SK-N-SH treated with all-trans-retinoic acid at 6 μM for 48 hours (cell line): ENCODE measurements at regions not wholly inside any gene's neighbourhood (a gene's known extent, or its start where the extent isn't known, plus 50 kb on each side); places are given as distances from the start of the nearest gene placed in this dataset.

Experiments
- ATAC-seq: fragments of 200-7000 bp; cut with Tn5 transposase; 3 replicates; pipeline ENCODE4 v1.9.1; 2020; ENCODE audit warnings: mild to moderate bottlenecking, moderate library complexity
- ARNTL ChIP-seq: fragments of 450-650 bp; formaldehyde crosslinking; IDR thresholded peaks from 2 replicates; pipeline ENCODE4 v1.5.0; 2020; ENCODE audit warnings: low read depth, mild to moderate bottlenecking, moderate library complexity, borderline replicate concordance
- BACH2 ChIP-seq: fragments of 250-450 bp; sonication (Bioruptor Pico); IDR thresholded peaks from 2 replicates; pipeline ENCODE4 v1.9.0; 2021; ENCODE audit warnings: mild to moderate bottlenecking, borderline replicate concordance
- CSDC2 ChIP-seq: fragments of 250-450 bp; sonication (Bioruptor Pico); IDR thresholded peaks from 2 replicates; pipeline ENCODE4 v1.5.0; 2020; ENCODE audit warnings: mild to moderate bottlenecking, moderate library complexity
- ESRRG ChIP-seq: fragments of 250-450 bp; sonication (Bioruptor Pico); IDR thresholded peaks from 2 replicates; pipeline ENCODE4 v1.6.1; 2021; ENCODE audit warnings: mild to moderate bottlenecking
- GLIS3 ChIP-seq: fragments of 250-450 bp; sonication (Bioruptor Pico); IDR thresholded peaks from 2 replicates; pipeline ENCODE4 v1.5.0; 2020; ENCODE audit warnings: mild to moderate bottlenecking, moderate library complexity
- ISL1 ChIP-seq: fragments of 250-450 bp; sonication (Bioruptor Pico); IDR thresholded peaks from 2 replicates; pipeline ENCODE4 v2.1.2; 2022; ENCODE audit warnings: mild to moderate bottlenecking, moderate library complexity
- OSR1 ChIP-seq: fragments of 250-450 bp; sonication (Bioruptor Pico); IDR thresholded peaks from 2 replicates; pipeline ENCODE4 v1.8.0; 2022; ENCODE audit warnings: moderate library complexity, mild to moderate bottlenecking, inconsistent platforms
- PPARA ChIP-seq: fragments of 250-450 bp; sonication (Bioruptor Pico); IDR thresholded peaks from 2 replicates; pipeline ENCODE4 v1.5.0; 2020; ENCODE audit warnings: mild to moderate bottlenecking, borderline replicate concordance
- RARB ChIP-seq: fragments of 250-450 bp; sonication (Bioruptor Pico); IDR thresholded peaks from 2 replicates; pipeline ENCODE4 v1.8.0; 2021; ENCODE audit warnings: mild to moderate bottlenecking, moderate library complexity
- SNAI2 ChIP-seq: fragments of 250-450 bp; sonication (Bioruptor Pico); IDR thresholded peaks from 2 replicates; pipeline ENCODE4 v1.5.0; 2020; ENCODE audit warnings: mild to moderate bottlenecking, moderate library complexity
- TCF4 ChIP-seq: fragments of 250-450 bp; sonication (Bioruptor Pico); IDR thresholded peaks from 2 replicates; pipeline ENCODE4 v1.8.0; 2021; ENCODE audit warnings: mild to moderate bottlenecking, moderate library complexity, borderline replicate concordance
- TOX ChIP-seq: fragments of 250-450 bp; sonication (Bioruptor Pico); IDR thresholded peaks from 2 replicates; pipeline ENCODE4 v1.8.0; 2021; ENCODE audit warnings: mild to moderate bottlenecking, moderate library complexity, borderline replicate concordance
- TSHZ2 ChIP-seq: fragments of 250-450 bp; sonication (Bioruptor Pico); IDR thresholded peaks from 2 replicates; pipeline ENCODE4 v1.5.0; 2020; ENCODE audit warnings: mild to moderate bottlenecking, moderate library complexity
- ZC3H10 ChIP-seq: fragments of 250-450 bp; sonication (Bioruptor Pico); IDR thresholded peaks from 2 replicates; pipeline ENCODE4 v1.5.1; 2021; ENCODE audit warnings: mild to moderate bottlenecking, moderate library complexity
- ZFP3 ChIP-seq: fragments of 250-450 bp; sonication (Bioruptor Pico); IDR thresholded peaks from 2 replicates; pipeline ENCODE4 v1.5.0; 2020; ENCODE audit warnings: mild to moderate bottlenecking, moderate library complexity
- ZFP30 ChIP-seq: fragments of 450-650 bp; formaldehyde crosslinking; IDR thresholded peaks from 2 replicates; pipeline ENCODE4 v1.5.0; 2022; ENCODE audit warnings: mild to moderate bottlenecking, moderate library complexity
- ZNF565 ChIP-seq: fragments of 450-650 bp; formaldehyde crosslinking; conservative IDR thresholded peaks from 2 replicates; pipeline ENCODE4 v1.5.0; 2020; ENCODE audit warnings: low read depth, mild to moderate bottlenecking, moderate library complexity
- ZNF70 ChIP-seq: fragments of 450-650 bp; formaldehyde crosslinking; IDR thresholded peaks from 2 replicates; pipeline ENCODE4 v1.5.0; 2020; ENCODE audit warnings: mild to moderate bottlenecking, moderate library complexity
- ZNF8 ChIP-seq: fragments of 450-650 bp; formaldehyde crosslinking; IDR thresholded peaks from 2 replicates; pipeline ENCODE4 v1.5.0; 2020; ENCODE audit warnings: mild to moderate bottlenecking, moderate library complexity
- TF ChIP-seq, protein P1 (sequence below): fragments of 250-450 bp; sonication (Bioruptor Pico); IDR thresholded peaks from 2 replicates; pipeline ENCODE4 v1.5.1; 2020; ENCODE audit warnings: low read depth, mild to moderate bottlenecking, moderate library complexity
- TF ChIP-seq, protein P2 (sequence below): fragments of 250-450 bp; sonication (Bioruptor Pico); IDR thresholded peaks from 2 replicates; pipeline ENCODE4 v1.8.0; 2020; ENCODE audit warnings: mild to moderate bottlenecking, moderate library complexity, borderline replicate concordance
- TF ChIP-seq, protein P3 (sequence below): fragments of 250-450 bp; sonication (Bioruptor Pico); IDR thresholded peaks from 2 replicates; pipeline ENCODE4 v1.8.0; 2021; ENCODE audit warnings: low read depth, mild to moderate bottlenecking, moderate library complexity, borderline replicate concordance
- TF ChIP-seq, protein P4 (sequence below): fragments of 250-450 bp; sonication (Bioruptor Pico); IDR thresholded peaks from 2 replicates; pipeline ENCODE4 v1.5.1; 2021; ENCODE audit warnings: mild to moderate bottlenecking, moderate library complexity

DNA sequence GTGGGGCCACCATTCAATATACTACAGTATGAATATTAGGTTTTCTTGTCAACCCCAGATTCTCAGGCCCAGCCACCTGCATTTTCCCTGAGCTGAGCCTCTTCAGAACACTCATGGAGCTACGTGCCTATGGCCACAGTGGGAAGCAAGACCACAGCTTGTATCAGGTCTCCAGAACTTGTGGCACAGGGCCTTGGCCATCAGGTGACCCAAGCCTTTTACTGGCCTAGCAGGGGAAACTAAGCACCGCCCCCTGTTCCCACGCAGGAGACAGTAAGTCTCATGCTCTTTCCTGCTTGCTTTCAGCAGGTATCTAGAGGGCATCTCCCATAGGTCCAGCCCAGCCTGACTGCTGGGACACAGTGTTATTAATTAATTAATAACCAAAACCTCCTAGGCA, 138.4 kb upstream of the MAMLD1 start:
- no peak for ATAC-seq
- TF ChIP-seq, protein P1, sequence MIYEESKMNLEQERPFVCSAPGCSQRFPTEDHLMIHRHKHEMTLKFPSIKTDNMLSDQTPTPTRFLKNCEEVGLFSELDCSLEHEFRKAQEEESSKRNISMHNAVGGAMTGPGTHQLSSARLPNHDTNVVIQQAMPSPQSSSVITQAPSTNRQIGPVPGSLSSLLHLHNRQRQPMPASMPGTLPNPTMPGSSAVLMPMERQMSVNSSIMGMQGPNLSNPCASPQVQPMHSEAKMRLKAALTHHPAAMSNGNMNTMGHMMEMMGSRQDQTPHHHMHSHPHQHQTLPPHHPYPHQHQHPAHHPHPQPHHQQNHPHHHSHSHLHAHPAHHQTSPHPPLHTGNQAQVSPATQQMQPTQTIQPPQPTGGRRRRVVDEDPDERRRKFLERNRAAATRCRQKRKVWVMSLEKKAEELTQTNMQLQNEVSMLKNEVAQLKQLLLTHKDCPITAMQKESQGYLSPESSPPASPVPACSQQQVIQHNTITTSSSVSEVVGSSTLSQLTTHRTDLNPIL: no peak
- TF ChIP-seq ISL1 (CRISPR knock-in tag) (no peak), CSDC2 (no peak), ZFP3 (CRISPR knock-in tag) (no peak), ZNF565 (CRISPR knock-in tag) (no peak), TOX (CRISPR knock-in tag) (no peak), TSHZ2 (CRISPR knock-in tag) (no peak), ZNF70 (CRISPR knock-in tag) (no peak), ESRRG (CRISPR knock-in tag) (no peak), SNAI2 (CRISPR knock-in tag) (no peak), GLIS3 (CRISPR knock-in tag) (no peak), BACH2 (no peak), ZNF8 (CRISPR knock-in tag) (no peak), OSR1 (CRISPR knock-in tag) (no peak)
- TF ChIP-seq, protein P2, sequence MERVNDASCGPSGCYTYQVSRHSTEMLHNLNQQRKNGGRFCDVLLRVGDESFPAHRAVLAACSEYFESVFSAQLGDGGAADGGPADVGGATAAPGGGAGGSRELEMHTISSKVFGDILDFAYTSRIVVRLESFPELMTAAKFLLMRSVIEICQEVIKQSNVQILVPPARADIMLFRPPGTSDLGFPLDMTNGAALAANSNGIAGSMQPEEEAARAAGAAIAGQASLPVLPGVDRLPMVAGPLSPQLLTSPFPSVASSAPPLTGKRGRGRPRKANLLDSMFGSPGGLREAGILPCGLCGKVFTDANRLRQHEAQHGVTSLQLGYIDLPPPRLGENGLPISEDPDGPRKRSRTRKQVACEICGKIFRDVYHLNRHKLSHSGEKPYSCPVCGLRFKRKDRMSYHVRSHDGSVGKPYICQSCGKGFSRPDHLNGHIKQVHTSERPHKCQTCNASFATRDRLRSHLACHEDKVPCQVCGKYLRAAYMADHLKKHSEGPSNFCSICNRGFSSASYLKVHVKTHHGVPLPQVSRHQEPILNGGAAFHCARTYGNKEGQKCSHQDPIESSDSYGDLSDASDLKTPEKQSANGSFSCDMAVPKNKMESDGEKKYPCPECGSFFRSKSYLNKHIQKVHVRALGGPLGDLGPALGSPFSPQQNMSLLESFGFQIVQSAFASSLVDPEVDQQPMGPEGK: no peak
- TF ChIP-seq, protein P3, sequence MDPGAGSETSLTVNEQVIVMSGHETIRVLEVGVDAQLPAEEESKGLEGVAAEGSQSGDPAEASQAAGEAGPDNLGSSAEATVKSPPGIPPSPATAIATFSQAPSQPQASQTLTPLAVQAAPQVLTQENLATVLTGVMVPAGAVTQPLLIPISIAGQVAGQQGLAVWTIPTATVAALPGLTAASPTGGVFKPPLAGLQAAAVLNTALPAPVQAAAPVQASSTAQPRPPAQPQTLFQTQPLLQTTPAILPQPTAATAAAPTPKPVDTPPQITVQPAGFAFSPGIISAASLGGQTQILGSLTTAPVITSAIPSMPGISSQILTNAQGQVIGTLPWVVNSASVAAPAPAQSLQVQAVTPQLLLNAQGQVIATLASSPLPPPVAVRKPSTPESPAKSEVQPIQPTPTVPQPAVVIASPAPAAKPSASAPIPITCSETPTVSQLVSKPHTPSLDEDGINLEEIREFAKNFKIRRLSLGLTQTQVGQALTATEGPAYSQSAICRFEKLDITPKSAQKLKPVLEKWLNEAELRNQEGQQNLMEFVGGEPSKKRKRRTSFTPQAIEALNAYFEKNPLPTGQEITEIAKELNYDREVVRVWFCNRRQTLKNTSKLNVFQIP (CRISPR knock-in tag): no peak

- no peak for ATAC-seq
- TF ChIP-seq ZFP3 (CRISPR knock-in tag) (no peak), TCF4 (no peak), CSDC2 (no peak), OSR1 (CRISPR knock-in tag) (no peak), PPARA (CRISPR knock-in tag) (no peak), GLIS3 (CRISPR knock-in tag) (no peak), ZNF8 (CRISPR knock-in tag) (no peak), ESRRG (CRISPR knock-in tag) (no peak), ISL1 (CRISPR knock-in tag) (no peak), TSHZ2 (CRISPR knock-in tag) (no peak), RARB (no peak), ZFP30 (no peak), TOX (CRISPR knock-in tag) (no peak), BACH2 (no peak), ARNTL (CRISPR knock-in tag) (no peak), ZC3H10 (CRISPR knock-in tag) (no peak), ZNF70 (CRISPR knock-in tag) (no peak)
- TF ChIP-seq, protein P2: no peak
- TF ChIP-seq, protein P1: no peak
- TF ChIP-seq, protein P4, sequence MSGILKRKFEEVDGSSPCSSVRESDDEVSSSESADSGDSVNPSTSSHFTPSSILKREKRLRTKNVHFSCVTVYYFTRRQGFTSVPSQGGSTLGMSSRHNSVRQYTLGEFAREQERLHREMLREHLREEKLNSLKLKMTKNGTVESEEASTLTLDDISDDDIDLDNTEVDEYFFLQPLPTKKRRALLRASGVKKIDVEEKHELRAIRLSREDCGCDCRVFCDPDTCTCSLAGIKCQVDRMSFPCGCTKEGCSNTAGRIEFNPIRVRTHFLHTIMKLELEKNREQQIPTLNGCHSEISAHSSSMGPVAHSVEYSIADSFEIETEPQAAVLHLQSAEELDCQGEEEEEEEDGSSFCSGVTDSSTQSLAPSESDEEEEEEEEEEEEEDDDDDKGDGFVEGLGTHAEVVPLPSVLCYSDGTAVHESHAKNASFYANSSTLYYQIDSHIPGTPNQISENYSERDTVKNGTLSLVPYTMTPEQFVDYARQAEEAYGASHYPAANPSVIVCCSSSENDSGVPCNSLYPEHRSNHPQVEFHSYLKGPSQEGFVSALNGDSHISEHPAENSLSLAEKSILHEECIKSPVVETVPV (CRISPR knock-in tag): no peak
- TF ChIP-seq, all 23 proteins: peak for 0
Measured at GRCh38 chrX:150225266-150225665, 137.9 kb upstream of the MAMLD1 start.
